ENCODE measurements at regions not wholly inside any gene's neighbourhood (a gene's known extent, or its start where the extent isn't known, plus 50 kb on each side); places are given as distances from the start of the nearest gene placed in this dataset.

GRCh38 chr16:60731329-60732050, 1304.7 kb downstream of the CDH8 start:
- H3K4me3 Mint-ChIP-seq, result no peak overlapping the region
- Histone ChIP-seq H3K4me3 (no peak overlapping the region), H3K4me2 (no peak overlapping the region), H2AFZ (0 out of 2 replicates have a peak overlapping the region, but pooled peaks have one; percentile 28), H3K27me3 (ENCODE audit: insufficient read depth) (no peaks in the 10 kb centered on the region), H4K20me1 (replicated peaks; ENCODE audit: insufficient read depth) (no peaks in the 10 kb centered on the region), H3K36me3 (ENCODE audit: insufficient read depth) (no peaks in the 10 kb centered on the region), H3K9me2 (ENCODE audit: insufficient read depth) (0 out of 2 replicates have a peak, but pooled peaks cover 3% of the 10 kb centered on the region), H3F3A (replicated peaks; ENCODE audit: low read depth) (no peaks in the 10 kb centered on the region), H3K79me2 (replicated peaks; ENCODE audit: insufficient read depth) (no peaks in the 10 kb centered on the region), H3K27ac (ENCODE audit: low read depth) (no peak overlapping the region), H3K4me1 (ENCODE audit: insufficient read depth) (no peaks in the 10 kb centered on the region)
- no peaks in the 10 kb centered on the region for H3K27me3 Mint-ChIP-seq (ENCODE audit: insufficient read depth, low read depth, poor library complexity)
- DNase-seq (ENCODE audit: low spot score), result no peak
- H3K36me3 Mint-ChIP-seq (ENCODE audit: low read depth), result no peaks in the 10 kb centered on the region
- H3K4me1 Mint-ChIP-seq, result no peaks in the 10 kb centered on the region
- no peak for ATAC-seq
- no peak overlapping the region for H3K27ac Mint-ChIP-seq
- TF ChIP-seq, protein P1, sequence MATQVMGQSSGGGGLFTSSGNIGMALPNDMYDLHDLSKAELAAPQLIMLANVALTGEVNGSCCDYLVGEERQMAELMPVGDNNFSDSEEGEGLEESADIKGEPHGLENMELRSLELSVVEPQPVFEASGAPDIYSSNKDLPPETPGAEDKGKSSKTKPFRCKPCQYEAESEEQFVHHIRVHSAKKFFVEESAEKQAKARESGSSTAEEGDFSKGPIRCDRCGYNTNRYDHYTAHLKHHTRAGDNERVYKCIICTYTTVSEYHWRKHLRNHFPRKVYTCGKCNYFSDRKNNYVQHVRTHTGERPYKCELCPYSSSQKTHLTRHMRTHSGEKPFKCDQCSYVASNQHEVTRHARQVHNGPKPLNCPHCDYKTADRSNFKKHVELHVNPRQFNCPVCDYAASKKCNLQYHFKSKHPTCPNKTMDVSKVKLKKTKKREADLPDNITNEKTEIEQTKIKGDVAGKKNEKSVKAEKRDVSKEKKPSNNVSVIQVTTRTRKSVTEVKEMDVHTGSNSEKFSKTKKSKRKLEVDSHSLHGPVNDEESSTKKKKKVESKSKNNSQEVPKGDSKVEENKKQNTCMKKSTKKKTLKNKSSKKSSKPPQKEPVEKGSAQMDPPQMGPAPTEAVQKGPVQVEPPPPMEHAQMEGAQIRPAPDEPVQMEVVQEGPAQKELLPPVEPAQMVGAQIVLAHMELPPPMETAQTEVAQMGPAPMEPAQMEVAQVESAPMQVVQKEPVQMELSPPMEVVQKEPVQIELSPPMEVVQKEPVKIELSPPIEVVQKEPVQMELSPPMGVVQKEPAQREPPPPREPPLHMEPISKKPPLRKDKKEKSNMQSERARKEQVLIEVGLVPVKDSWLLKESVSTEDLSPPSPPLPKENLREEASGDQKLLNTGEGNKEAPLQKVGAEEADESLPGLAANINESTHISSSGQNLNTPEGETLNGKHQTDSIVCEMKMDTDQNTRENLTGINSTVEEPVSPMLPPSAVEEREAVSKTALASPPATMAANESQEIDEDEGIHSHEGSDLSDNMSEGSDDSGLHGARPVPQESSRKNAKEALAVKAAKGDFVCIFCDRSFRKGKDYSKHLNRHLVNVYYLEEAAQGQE (IDR thresholded peaks at IDR 0.05; ENCODE audit: unreplicated experiment), result no peak
- TF ChIP-seq EZH2phosphoT487 (IDR thresholded peaks at IDR 0.05; ENCODE audit: unreplicated experiment) (no peak), CREB1 (CRISPR knock-in tag; IDR thresholded peaks at IDR 0.05; ENCODE audit: low read depth) (no peak), POLR2AphosphoS5 (IDR thresholded peaks at IDR 0.05; ENCODE audit: low read depth) (no peak), JUNB (IDR thresholded peaks at IDR 0.05; ENCODE audit: unreplicated experiment) (no peak), ZNF331 (CRISPR knock-in tag; IDR thresholded peaks at IDR 0.05; ENCODE audit: low read depth) (no peak), NANOG (IDR thresholded peaks at IDR 0.05; ENCODE audit: borderline replicate concordance) (no peak), STAT1 (IDR thresholded peaks at IDR 0.05; ENCODE audit: unreplicated experiment) (no peak), EZH2 (IDR thresholded peaks at IDR 0.05; ENCODE audit: low read depth, unreplicated experiment) (no peak), ETS1 (IDR thresholded peaks at IDR 0.05) (no peak), ZNF114 (CRISPR knock-in tag; IDR thresholded peaks at IDR 0.05) (no peak)
- TF ChIP-seq, protein P2, sequence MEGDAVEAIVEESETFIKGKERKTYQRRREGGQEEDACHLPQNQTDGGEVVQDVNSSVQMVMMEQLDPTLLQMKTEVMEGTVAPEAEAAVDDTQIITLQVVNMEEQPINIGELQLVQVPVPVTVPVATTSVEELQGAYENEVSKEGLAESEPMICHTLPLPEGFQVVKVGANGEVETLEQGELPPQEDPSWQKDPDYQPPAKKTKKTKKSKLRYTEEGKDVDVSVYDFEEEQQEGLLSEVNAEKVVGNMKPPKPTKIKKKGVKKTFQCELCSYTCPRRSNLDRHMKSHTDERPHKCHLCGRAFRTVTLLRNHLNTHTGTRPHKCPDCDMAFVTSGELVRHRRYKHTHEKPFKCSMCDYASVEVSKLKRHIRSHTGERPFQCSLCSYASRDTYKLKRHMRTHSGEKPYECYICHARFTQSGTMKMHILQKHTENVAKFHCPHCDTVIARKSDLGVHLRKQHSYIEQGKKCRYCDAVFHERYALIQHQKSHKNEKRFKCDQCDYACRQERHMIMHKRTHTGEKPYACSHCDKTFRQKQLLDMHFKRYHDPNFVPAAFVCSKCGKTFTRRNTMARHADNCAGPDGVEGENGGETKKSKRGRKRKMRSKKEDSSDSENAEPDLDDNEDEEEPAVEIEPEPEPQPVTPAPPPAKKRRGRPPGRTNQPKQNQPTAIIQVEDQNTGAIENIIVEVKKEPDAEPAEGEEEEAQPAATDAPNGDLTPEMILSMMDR (conservative IDR thresholded peaks at IDR 0.05; ENCODE audit: low read depth in 2 of 2), result no peak
- TF ChIP-seq, protein P3, sequence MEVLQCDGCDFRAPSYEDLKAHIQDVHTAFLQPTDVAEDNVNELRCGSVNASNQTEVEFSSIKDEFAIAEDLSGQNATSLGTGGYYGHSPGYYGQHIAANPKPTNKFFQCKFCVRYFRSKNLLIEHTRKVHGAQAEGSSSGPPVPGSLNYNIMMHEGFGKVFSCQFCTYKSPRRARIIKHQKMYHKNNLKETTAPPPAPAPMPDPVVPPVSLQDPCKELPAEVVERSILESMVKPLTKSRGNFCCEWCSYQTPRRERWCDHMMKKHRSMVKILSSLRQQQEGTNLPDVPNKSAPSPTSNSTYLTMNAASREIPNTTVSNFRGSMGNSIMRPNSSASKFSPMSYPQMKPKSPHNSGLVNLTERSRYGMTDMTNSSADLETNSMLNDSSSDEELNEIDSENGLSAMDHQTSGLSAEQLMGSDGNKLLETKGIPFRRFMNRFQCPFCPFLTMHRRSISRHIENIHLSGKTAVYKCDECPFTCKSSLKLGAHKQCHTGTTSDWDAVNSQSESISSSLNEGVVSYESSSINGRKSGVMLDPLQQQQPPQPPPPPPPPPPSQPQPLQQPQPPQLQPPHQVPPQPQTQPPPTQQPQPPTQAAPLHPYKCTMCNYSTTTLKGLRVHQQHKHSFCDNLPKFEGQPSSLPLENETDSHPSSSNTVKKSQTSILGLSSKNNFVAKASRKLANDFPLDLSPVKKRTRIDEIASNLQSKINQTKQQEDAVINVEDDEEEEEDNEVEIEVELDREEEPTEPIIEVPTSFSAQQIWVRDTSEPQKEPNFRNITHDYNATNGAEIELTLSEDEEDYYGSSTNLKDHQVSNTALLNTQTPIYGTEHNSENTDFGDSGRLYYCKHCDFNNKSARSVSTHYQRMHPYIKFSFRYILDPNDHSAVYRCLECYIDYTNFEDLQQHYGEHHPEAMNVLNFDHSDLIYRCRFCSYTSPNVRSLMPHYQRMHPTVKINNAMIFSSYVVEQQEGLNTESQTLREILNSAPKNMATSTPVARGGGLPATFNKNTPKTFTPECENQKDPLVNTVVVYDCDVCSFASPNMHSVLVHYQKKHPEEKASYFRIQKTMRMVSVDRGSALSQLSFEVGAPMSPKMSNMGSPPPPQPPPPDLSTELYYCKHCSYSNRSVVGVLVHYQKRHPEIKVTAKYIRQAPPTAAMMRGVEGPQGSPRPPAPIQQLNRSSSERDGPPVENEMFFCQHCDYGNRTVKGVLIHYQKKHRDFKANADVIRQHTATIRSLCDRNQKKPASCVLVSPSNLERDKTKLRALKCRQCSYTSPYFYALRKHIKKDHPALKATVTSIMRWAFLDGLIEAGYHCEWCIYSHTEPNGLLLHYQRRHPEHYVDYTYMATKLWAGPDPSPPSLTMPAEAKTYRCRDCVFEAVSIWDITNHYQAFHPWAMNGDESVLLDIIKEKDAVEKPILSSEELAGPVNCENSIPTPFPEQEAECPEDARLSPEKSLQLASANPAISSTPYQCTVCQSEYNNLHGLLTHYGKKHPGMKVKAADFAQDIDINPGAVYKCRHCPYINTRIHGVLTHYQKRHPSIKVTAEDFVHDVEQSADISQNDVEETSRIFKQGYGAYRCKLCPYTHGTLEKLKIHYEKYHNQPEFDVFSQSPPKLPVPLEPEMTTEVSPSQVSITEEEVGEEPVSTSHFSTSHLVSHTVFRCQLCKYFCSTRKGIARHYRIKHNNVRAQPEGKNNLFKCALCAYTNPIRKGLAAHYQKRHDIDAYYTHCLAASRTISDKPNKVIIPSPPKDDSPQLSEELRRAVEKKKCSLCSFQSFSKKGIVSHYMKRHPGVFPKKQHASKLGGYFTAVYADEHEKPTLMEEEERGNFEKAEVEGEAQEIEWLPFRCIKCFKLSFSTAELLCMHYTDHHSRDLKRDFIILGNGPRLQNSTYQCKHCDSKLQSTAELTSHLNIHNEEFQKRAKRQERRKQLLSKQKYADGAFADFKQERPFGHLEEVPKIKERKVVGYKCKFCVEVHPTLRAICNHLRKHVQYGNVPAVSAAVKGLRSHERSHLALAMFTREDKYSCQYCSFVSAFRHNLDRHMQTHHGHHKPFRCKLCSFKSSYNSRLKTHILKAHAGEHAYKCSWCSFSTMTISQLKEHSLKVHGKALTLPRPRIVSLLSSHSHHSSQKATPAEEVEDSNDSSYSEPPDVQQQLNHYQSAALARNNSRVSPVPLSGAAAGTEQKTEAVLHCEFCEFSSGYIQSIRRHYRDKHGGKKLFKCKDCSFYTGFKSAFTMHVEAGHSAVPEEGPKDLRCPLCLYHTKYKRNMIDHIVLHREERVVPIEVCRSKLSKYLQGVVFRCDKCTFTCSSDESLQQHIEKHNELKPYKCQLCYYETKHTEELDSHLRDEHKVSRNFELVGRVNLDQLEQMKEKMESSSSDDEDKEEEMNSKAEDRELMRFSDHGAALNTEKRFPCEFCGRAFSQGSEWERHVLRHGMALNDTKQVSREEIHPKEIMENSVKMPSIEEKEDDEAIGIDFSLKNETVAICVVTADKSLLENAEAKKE (CRISPR knock-in tag; IDR thresholded peaks at IDR 0.05), result no peak
- H3K9me3 Mint-ChIP-seq, result no peaks in the 10 kb centered on the region
